HEK293 (cell line): ENCODE measurements at regions not wholly inside any gene's neighbourhood (a gene's known extent, or its start where the extent isn't known, plus 50 kb on each side); places are given as distances from the start of the nearest gene placed in this dataset.

ENCODE experiments used
- CTCF ChIA-PET: fragments of 350-600 bp; formaldehyde crosslinking; extraction: SDS; loops from one replicate; lab custom pipeline; 2021; ENCODE audit warnings: antibody characterized with exemption; lab: Yijun Ruan, JAX
- POLR2A ChIA-PET: fragments of 300-600 bp; formaldehyde crosslinking; extraction: SDS; loops from one replicate; lab custom pipeline; 2020; ENCODE audit warnings: antibody characterized with exemption, inconsistent platforms; lab: Yijun Ruan, JAX
- H3K27ac ChIP-seq: fragments of 200-500 bp; sonication (Bioruptor generic); 2 replicates; pipeline ENCODE4 v1.5.1; 2014; ENCODE audit warnings: low read depth, low read length, control low read depth, inconsistent platforms; ENCODE audit errors: extremely low read depth
- H3K36me3 ChIP-seq, 2 experiments: fragments of 200-500 bp in 1 of 2; sonication (Bioruptor generic) in 1 of 2; 1 replicate in 1 of 2; 2 replicates in 1 of 2; pipeline ENCODE4 v1.5.1; 2014 to 2017; ENCODE audit warnings: inconsistent platforms in 2 of 2, low read length in 2 of 2; ENCODE audit not compliant: control insufficient read depth in 2 of 2, insufficient read depth in 1 of 2
- H3K4me1 ChIP-seq: fragments of 200-500 bp; sonication (Bioruptor generic); 2 replicates; pipeline ENCODE4 v1.5.1; 2014; ENCODE audit warnings: mild to moderate bottlenecking, low read length, inconsistent platforms; ENCODE audit not compliant: control insufficient read depth, insufficient read depth
- H3K4me3 ChIP-seq: 2 replicates; pipeline ENCODE4 v1.5.1; 2011; ENCODE audit warnings: low read depth, mild to moderate bottlenecking, control low read depth, low read length, moderate library complexity
- H3K9me3 ChIP-seq: fragments of 200-500 bp; sonication (Bioruptor generic); 2 replicates; pipeline ENCODE4 v1.5.1; 2014; ENCODE audit warnings: low read depth, low read length, inconsistent platforms; ENCODE audit not compliant: control insufficient read depth, insufficient read depth
- BCL11B ChIP-seq: fragments of 450-650 bp; formaldehyde crosslinking; IDR thresholded peaks from 2 replicates; pipeline ENCODE4 v1.5.1; 2016; ENCODE audit warnings: low read depth, missing biosample characterization, missing genetic modification characterization
- HOXA7 ChIP-seq: sonication (generic); formaldehyde crosslinking; IDR thresholded peaks from 2 replicates; pipeline ENCODE4 v1.8.1; 2022; ENCODE audit warnings: missing genetic modification reagents, borderline replicate concordance
- MEIS1 ChIP-seq: sonication (generic); formaldehyde crosslinking; IDR thresholded peaks from 2 replicates; pipeline ENCODE4 v1.8.1; 2022; ENCODE audit warnings: missing genetic modification reagents, mild to moderate bottlenecking, borderline replicate concordance
- SCRT1 ChIP-seq: fragments of 450-650 bp; formaldehyde crosslinking; IDR thresholded peaks from 2 replicates; pipeline ENCODE4 v1.5.1; 2016; ENCODE audit warnings: missing biosample characterization, missing genetic modification characterization, borderline replicate concordance
- SP7 ChIP-seq: fragments of 450-650 bp; formaldehyde crosslinking; IDR thresholded peaks from 2 replicates; pipeline ENCODE4 v1.5.1; 2016; ENCODE audit warnings: missing biosample characterization, missing genetic modification characterization
- ZBTB7A ChIP-seq: fragments of 450-650 bp; formaldehyde crosslinking; IDR thresholded peaks from 2 replicates; pipeline ENCODE4 v1.5.1; 2016; ENCODE audit warnings: low read depth, missing biosample characterization, missing genetic modification characterization
- ZFP69B ChIP-seq: fragments of 450-650 bp; formaldehyde crosslinking; IDR thresholded peaks from 2 replicates; pipeline ENCODE4 v1.5.1; 2016; ENCODE audit warnings: missing biosample characterization, missing genetic modification characterization
- ZNF146 ChIP-seq: fragments of 450-650 bp; formaldehyde crosslinking; IDR thresholded peaks from 2 replicates; pipeline ENCODE4 v1.5.1; 2016; ENCODE audit warnings: missing biosample characterization, missing genetic modification characterization
- ZNF174 ChIP-seq: fragments of 450-650 bp; formaldehyde crosslinking; IDR thresholded peaks from 2 replicates; pipeline ENCODE4 v1.5.0; 2017; ENCODE audit warnings: missing biosample characterization, mild to moderate bottlenecking, missing genetic modification characterization
- ZNF211 ChIP-seq: fragments of 450-650 bp; formaldehyde crosslinking; IDR thresholded peaks from 2 replicates; pipeline ENCODE4 v1.5.1; 2016; ENCODE audit warnings: low read depth, missing biosample characterization, missing genetic modification characterization
- ZNF324 ChIP-seq: fragments of 450-650 bp; formaldehyde crosslinking; IDR thresholded peaks from 2 replicates; pipeline ENCODE4 v1.5.1; 2016; ENCODE audit warnings: missing biosample characterization, missing genetic modification characterization
- ZNF366 ChIP-seq: fragments of 450-650 bp; formaldehyde crosslinking; conservative IDR thresholded peaks from 2 replicates; pipeline ENCODE4 v1.5.1; 2016; ENCODE audit warnings: missing biosample characterization, missing genetic modification characterization
- ZNF391 ChIP-seq: fragments of 450-650 bp; formaldehyde crosslinking; IDR thresholded peaks from 2 replicates; pipeline ENCODE4 v1.5.1; 2016; ENCODE audit warnings: low read depth, missing biosample characterization, missing genetic modification characterization, borderline replicate concordance
- ZNF394 ChIP-seq: fragments of 450-650 bp; formaldehyde crosslinking; IDR thresholded peaks from 2 replicates; pipeline ENCODE4 v1.5.1; 2016; ENCODE audit warnings: missing biosample characterization, missing genetic modification characterization, mild to moderate bottlenecking, moderate library complexity, borderline replicate concordance
- ZNF404 ChIP-seq: fragments of 450-650 bp; formaldehyde crosslinking; IDR thresholded peaks from 2 replicates; pipeline ENCODE4 v1.5.1; 2017; ENCODE audit warnings: missing biosample characterization, missing genetic modification characterization
- ZNF416 ChIP-seq: fragments of 450-650 bp; formaldehyde crosslinking; IDR thresholded peaks from 2 replicates; pipeline ENCODE4 v1.5.1; 2016; ENCODE audit warnings: missing biosample characterization, missing genetic modification characterization
- ZNF701 ChIP-seq: fragments of 450-650 bp; formaldehyde crosslinking; IDR thresholded peaks from 2 replicates; pipeline ENCODE4 v1.5.1; 2016; ENCODE audit warnings: missing biosample characterization, missing genetic modification characterization
- ZNF776 ChIP-seq: fragments of 450-650 bp; formaldehyde crosslinking; IDR thresholded peaks from 2 replicates; pipeline ENCODE4 v1.5.0; 2017; ENCODE audit warnings: missing biosample characterization, missing genetic modification characterization, borderline replicate concordance
- ZXDB ChIP-seq: fragments of 450-650 bp; formaldehyde crosslinking; IDR thresholded peaks from 2 replicates; pipeline ENCODE4 v1.5.1; 2016; ENCODE audit warnings: missing biosample characterization, missing genetic modification characterization
- TF ChIP-seq, protein P1 (sequence below): fragments of 450-650 bp; formaldehyde crosslinking; optimal IDR thresholded peaks from 2 replicates; pipeline ENCODE3; 2016; ENCODE audit warnings: missing biosample characterization, mild to moderate bottlenecking, missing genetic modification characterization
- TF ChIP-seq, protein P2 (sequence below): fragments of 450-650 bp; formaldehyde crosslinking; IDR thresholded peaks from 2 replicates; pipeline ENCODE4 v1.5.1; 2017; ENCODE audit warnings: missing biosample characterization, missing genetic modification characterization
- TF ChIP-seq, protein P3 (sequence below): fragments of 450-650 bp; formaldehyde crosslinking; IDR thresholded peaks from 2 replicates; pipeline ENCODE4 v1.5.1; 2016; ENCODE audit warnings: missing biosample characterization, missing genetic modification characterization

DNA sequence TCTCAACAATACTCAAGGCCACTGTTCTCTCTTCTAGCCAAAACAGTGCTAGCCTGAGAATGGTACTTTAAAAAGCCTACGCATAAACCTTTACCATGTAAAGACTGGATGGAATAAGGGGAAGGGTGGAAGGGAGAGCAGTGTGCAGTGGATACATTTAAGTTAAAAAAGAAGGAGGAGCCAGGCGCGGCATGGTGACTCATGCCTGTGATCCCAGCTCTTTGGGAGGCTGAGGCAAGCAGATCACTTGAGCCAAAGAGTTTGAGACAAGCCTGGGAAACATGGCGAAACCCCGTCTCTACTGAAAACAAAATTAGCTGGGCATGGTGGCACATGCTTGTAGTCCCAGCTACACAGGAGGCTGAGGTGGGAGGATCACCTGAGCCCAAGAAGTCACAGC lies 127.7 kb upstream of the KIF2A start:
- POLR2A ChIA-PET, result no interaction called here
- Histone ChIP-seq H3K9me3 (no peaks in the 10 kb centered on the region), H3K27ac (no peak overlapping the region), H3K4me1 (no peaks in the 10 kb centered on the region), H3K4me3 (no peak overlapping the region), H3K36me3 (no peaks in the 10 kb centered on the region)
- CTCF ChIA-PET, result no interaction called here
- TF ChIP-seq ZNF701 (tag by site-specific recombination), result no peak
- TF ChIP-seq ZNF416 (tag by site-specific recombination), result no peak
- TF ChIP-seq, protein P1, sequence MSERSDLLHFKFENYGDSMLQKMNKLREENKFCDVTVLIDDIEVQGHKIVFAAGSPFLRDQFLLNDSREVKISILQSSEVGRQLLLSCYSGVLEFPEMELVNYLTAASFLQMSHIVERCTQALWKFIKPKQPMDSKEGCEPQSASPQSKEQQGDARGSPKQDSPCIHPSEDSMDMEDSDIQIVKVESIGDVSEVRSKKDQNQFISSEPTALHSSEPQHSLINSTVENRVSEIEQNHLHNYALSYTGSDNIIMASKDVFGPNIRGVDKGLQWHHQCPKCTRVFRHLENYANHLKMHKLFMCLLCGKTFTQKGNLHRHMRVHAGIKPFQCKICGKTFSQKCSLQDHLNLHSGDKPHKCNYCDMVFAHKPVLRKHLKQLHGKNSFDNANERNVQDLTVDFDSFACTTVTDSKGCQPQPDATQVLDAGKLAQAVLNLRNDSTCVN (tag by site-specific recombination), result no peak
- no peak for TF ChIP-seq ZFP69B (tag by site-specific recombination)
- no peak for TF ChIP-seq ZNF776 (tag by site-specific recombination)
- no peak for TF ChIP-seq HOXA7 (CRISPR knock-in tag)
- TF ChIP-seq, protein P2, sequence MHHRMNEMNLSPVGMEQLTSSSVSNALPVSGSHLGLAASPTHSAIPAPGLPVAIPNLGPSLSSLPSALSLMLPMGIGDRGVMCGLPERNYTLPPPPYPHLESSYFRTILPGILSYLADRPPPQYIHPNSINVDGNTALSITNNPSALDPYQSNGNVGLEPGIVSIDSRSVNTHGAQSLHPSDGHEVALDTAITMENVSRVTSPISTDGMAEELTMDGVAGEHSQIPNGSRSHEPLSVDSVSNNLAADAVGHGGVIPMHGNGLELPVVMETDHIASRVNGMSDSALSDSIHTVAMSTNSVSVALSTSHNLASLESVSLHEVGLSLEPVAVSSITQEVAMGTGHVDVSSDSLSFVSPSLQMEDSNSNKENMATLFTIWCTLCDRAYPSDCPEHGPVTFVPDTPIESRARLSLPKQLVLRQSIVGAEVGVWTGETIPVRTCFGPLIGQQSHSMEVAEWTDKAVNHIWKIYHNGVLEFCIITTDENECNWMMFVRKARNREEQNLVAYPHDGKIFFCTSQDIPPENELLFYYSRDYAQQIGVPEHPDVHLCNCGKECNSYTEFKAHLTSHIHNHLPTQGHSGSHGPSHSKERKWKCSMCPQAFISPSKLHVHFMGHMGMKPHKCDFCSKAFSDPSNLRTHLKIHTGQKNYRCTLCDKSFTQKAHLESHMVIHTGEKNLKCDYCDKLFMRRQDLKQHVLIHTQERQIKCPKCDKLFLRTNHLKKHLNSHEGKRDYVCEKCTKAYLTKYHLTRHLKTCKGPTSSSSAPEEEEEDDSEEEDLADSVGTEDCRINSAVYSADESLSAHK, result no peak
- TF ChIP-seq ZBTB7A (tag by site-specific recombination), result no peak
- no peak for TF ChIP-seq ZNF211 (tag by site-specific recombination)
- no peak for TF ChIP-seq ZNF174 (tag by site-specific recombination)
- TF ChIP-seq, protein P3, sequence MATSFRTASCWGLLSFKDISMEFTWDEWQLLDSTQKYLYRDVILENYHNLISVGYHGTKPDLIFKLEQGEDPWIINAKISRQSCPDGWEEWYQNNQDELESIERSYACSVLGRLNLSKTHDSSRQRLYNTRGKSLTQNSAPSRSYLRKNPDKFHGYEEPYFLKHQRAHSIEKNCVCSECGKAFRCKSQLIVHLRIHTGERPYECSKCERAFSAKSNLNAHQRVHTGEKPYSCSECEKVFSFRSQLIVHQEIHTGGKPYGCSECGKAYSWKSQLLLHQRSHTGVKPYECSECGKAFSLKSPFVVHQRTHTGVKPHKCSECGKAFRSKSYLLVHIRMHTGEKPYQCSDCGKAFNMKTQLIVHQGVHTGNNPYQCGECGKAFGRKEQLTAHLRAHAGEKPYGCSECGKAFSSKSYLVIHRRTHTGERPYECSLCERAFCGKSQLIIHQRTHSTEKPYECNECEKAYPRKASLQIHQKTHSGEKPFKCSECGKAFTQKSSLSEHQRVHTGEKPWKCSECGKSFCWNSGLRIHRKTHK (tag by site-specific recombination), result no peak
- no peak for TF ChIP-seq ZNF391 (tag by site-specific recombination)
- TF ChIP-seq ZNF146 (tag by site-specific recombination), result no peak
- no peak for TF ChIP-seq BCL11B
- TF ChIP-seq ZNF366, result no peak
- no peak for TF ChIP-seq SCRT1 (tag by site-specific recombination)
- TF ChIP-seq ZNF394 (tag by site-specific recombination), result no peak
- TF ChIP-seq ZXDB (tag by site-specific recombination), result no peak
- no peak for TF ChIP-seq MEIS1

DNA sequence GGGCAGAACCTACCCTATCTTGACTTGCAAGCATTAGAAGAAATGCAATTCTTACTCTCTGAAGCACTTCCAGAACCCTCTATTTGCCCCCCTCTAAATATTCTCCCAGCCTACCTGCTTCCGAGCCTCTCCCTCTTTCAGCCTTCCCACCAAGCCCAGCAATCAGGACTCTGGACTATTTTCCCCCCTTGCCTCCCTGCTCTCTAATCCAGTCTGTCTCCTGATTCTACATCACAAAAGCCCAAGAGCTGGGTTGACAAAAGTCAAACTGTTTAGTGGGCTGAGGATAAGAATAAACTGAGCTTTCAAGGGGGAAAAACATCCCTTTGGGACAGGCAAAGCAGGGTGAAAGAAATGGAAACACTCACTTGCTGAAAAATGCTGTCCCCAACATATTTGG lies 123.2 kb upstream of the KIF2A start:
- Histone ChIP-seq H3K27ac (no peak overlapping the region), H3K36me3 (no peaks in the 10 kb centered on the region), H3K9me3 (no peaks in the 10 kb centered on the region), H3K4me1 (no peaks in the 10 kb centered on the region), H3K4me3 (no peak overlapping the region)
- no peak for TF ChIP-seq HOXA7 (CRISPR knock-in tag)
- no peak for TF ChIP-seq ZNF324 (tag by site-specific recombination)
- no peak for TF ChIP-seq SP7 (tag by site-specific recombination)
- no peak for TF ChIP-seq ZNF404 (tag by site-specific recombination)
- POLR2A ChIA-PET, result no interaction called here
- CTCF ChIA-PET, result no interaction called here
